Karpas-422 (cell line): ENCODE measurements at regions not wholly inside any gene's neighbourhood (a gene's known extent, or its start where the extent isn't known, plus 50 kb on each side); places are given as distances from the start of the nearest gene placed in this dataset.
"Not testable (repeated sequence)": the region's sequence is repeated elsewhere in the genome, so short reads cannot be mapped to it uniquely, and the experiment has no call there.

Experiments used
- DNase-seq: peaks from one replicate; pipeline ENCODE4 v3.0.0-alpha.2; 2015
- H2AFZ ChIP-seq: fragments of 200-600 bp; sonication (generic); 2 replicates; pipeline ENCODE4 v1.6.1; 2014; ENCODE audit warnings: antibody characterized with exemption, low read length, mixed read lengths
- H3K27ac ChIP-seq: fragments of 200-600 bp; sonication (generic); 2 replicates; pipeline ENCODE4 v1.5.1; 2014; ENCODE audit warnings: mild to moderate bottlenecking, low read length, moderate library complexity
- H3K27me3 ChIP-seq: fragments of 200-600 bp; sonication (generic); 2 replicates; pipeline ENCODE4 v1.6.1; 2014; ENCODE audit warnings: low read length, mixed read lengths
- H3K36me3 ChIP-seq: fragments of 200-600 bp; sonication (generic); 2 replicates; pipeline ENCODE4 v1.6.1; 2014; ENCODE audit warnings: low read length, mixed read lengths; ENCODE audit not compliant: insufficient read depth
- H3K4me1 ChIP-seq: fragments of 200-600 bp; sonication (generic); 2 replicates; pipeline ENCODE4 v1.6.1; 2014; ENCODE audit warnings: mild to moderate bottlenecking, low read length, mixed read lengths
- H3K4me2 ChIP-seq: fragments of 200-600 bp; sonication (generic); 2 replicates; pipeline ENCODE4 v1.6.1; 2014; ENCODE audit warnings: low read length, low read depth, mild to moderate bottlenecking; ENCODE audit not compliant: poor library complexity, severe bottlenecking
- H3K4me3 ChIP-seq: fragments of 200-600 bp; sonication (generic); 2 replicates; pipeline ENCODE4 v1.5.1; 2014; ENCODE audit warnings: mild to moderate bottlenecking, antibody characterized with exemption, low read length, mixed read lengths
- H3K79me2 ChIP-seq: fragments of 200-600 bp; sonication (generic); 2 replicates; pipeline ENCODE4 v1.6.1; 2014; ENCODE audit warnings: mild to moderate bottlenecking, low read length, mixed read lengths
- H3K9ac ChIP-seq: fragments of 200-600 bp; sonication (generic); 2 replicates; pipeline ENCODE4 v1.6.0; 2014; ENCODE audit warnings: low read length
- H3K9me2 ChIP-seq: fragments of 200-600 bp; sonication (generic), shearing (Covaris generic); replicated peaks from 2 replicates; pipeline ENCODE4 v1.6.0; 2014; ENCODE audit warnings: mild to moderate bottlenecking, low read length, moderate library complexity; ENCODE audit not compliant: insufficient read depth
- H3K9me3 ChIP-seq: fragments of 300-700, 200-600 bp; sonication (generic); 2 replicates; pipeline ENCODE4 v1.6.1; 2014; ENCODE audit warnings: low read length, mixed read lengths
- H4K20me1 ChIP-seq: fragments of 200-600 bp; sonication (generic); 2 replicates; pipeline ENCODE4 v1.6.1; 2014; ENCODE audit warnings: mild to moderate bottlenecking, antibody characterized with exemption, low read length, low read depth; ENCODE audit not compliant: insufficient read depth

GRCh38 chr1:213333121-213333520 is 282.1 kb downstream of the RPS6KC1 start:
- Histone ChIP-seq H3K36me3 (no peaks in the 10 kb centered on the region), H2AFZ (no peak overlapping the region), H4K20me1 (no peaks in the 10 kb centered on the region), H3K4me2 (no peak overlapping the region), H3K27ac (no peak overlapping the region), H3K4me1 (no peaks in the 10 kb centered on the region), H3K9ac (no peak overlapping the region), H3K4me3 (no peak overlapping the region), H3K9me2 (no peaks in the 10 kb centered on the region), H3K9me3 (no peaks in the 10 kb centered on the region), H3K27me3 (no peaks in the 10 kb centered on the region), H3K79me2 (no peaks in the 10 kb centered on the region)
- DNase-seq, result no peak

DNA sequence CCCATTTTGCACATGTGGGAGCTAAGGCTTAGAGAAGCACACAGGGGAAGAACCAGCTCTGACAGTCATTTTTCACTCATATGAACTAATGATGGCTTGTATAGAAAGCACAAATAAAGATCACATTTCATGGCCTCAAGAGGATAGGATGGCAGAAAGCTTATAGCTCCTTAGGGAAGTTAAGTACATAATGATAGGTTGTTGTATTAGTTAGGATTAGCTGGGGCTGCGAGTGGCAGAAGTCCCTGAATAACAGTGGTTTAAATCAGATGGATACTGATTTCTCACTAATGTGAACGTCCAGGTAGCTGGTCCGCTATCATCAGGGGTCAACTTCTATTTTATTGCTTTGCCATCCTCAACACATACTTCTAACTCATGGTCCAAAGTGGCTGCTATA is 284.0 kb downstream of the RPS6KC1 start:
- H2AFZ ChIP-seq, result no peak overlapping the region
- no peak overlapping the region for H3K4me2 ChIP-seq
- no peak overlapping the region for H3K9ac ChIP-seq
- H3K4me3 ChIP-seq, result no peak overlapping the region
- no peaks in the 10 kb centered on the region for H4K20me1 ChIP-seq
- DNase-seq, result no peak
- H3K9me3 ChIP-seq, result no peaks in the 10 kb centered on the region
- no peaks in the 10 kb centered on the region for H3K79me2 ChIP-seq
- no peaks in the 10 kb centered on the region for H3K4me1 ChIP-seq
- H3K9me2 ChIP-seq, result no peaks in the 10 kb centered on the region
- no peaks in the 10 kb centered on the region for H3K27me3 ChIP-seq
- H3K36me3 ChIP-seq, result no peaks in the 10 kb centered on the region
- H3K27ac ChIP-seq, result no peak overlapping the region

DNA sequence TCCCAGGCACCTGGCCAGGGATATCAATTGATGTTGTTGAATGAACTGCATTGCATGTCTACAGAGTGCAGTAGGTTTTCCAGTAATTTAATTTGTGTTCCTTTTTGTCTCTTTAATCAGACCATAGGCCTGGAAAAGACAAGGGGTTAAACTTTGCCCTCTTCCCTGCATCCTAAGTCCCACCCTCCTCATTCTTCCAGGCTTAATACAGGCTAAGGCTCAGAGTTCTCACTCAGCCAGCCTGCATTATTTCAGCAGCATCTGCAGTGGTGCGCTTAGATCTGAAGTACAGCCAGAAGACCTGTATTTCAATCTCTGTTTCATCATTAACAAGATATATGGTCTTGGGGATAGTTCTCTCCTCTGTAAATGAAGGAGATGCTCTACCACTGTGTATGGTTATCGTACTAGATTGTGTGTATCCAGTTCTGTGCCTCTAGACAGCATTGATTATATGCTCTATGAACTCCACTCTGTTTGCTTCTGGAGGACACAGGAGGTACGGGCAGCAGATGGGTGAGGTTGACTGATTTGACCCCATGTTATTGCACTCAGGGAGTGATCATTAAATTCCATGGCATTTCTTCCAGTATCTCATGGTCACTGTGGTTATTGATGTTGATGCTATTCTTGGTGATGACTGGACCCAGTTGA is 286.1 kb downstream of the RPS6KC1 start:
- H4K20me1 ChIP-seq, result no peaks in the 10 kb centered on the region
- no peaks in the 10 kb centered on the region for H3K9me2 ChIP-seq
- H3K4me2 ChIP-seq, result no peak overlapping the region
- no peaks in the 10 kb centered on the region for H3K79me2 ChIP-seq
- H2AFZ ChIP-seq, result no peak overlapping the region
- no peak overlapping the region for H3K27ac ChIP-seq
- H3K4me3 ChIP-seq, result no peak overlapping the region
- H3K36me3 ChIP-seq, result no peaks in the 10 kb centered on the region
- no peaks in the 10 kb centered on the region for H3K27me3 ChIP-seq
- no peak for DNase-seq
- H3K9ac ChIP-seq, result no peak overlapping the region
- H3K9me3 ChIP-seq, result no peaks in the 10 kb centered on the region
- no peaks in the 10 kb centered on the region for H3K4me1 ChIP-seq

DNA sequence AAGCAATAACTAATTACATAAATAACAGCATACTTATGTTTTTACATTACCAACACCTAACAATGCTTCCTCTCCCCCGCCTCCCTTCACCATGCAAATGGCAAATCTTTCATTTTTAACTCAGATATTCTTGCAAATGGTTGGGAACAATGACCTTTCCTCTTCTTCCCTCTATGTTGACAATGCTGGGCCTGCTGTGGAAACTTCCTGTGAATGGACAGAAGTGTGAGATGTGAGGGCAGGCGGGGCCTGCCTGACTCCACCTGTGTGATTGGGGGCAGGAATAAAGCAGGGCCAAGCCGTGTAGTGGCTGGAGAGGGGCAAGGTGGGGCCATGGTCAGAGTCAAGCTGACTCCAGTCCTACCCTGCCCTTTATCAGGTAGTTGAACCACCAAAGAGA is 289.6 kb downstream of the RPS6KC1 start:
- no peak for DNase-seq
- H3K36me3 ChIP-seq, result no peaks in the 10 kb centered on the region

DNA sequence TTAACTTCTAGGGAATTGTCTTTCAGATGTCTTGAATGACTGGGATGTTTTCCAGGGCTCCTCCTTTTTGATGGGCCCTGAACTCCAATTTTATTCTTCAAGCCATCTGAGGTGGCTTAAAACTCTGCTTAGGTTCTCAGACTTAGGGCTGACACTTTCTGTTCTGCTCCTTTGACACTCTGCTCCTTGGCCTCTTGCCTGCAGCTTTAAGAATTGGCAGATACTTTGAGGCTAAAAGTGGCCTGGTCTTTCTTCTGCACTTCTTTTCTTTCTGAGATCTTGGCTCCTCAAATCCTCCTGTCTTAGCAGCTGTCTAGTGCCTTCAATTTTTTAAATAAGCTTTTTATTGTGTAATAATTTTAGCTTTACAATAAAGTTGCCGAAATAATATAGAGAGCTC is 294.6 kb downstream of the RPS6KC1 start:
- Histone ChIP-seq H3K27ac (no peak overlapping the region), H3K36me3 (no peaks in the 10 kb centered on the region), H3K79me2 (no peaks in the 10 kb centered on the region), H4K20me1 (no peaks in the 10 kb centered on the region), H3K9me2 (no peaks in the 10 kb centered on the region), H3K9me3 (no peaks in the 10 kb centered on the region), H2AFZ (no peak overlapping the region), H3K4me2 (no peak overlapping the region), H3K4me3 (no peak overlapping the region), H3K9ac (no peak overlapping the region), H3K27me3 (no peaks in the 10 kb centered on the region), H3K4me1 (no peaks in the 10 kb centered on the region)
- no peak for DNase-seq

More for the DNA sequence above, 289.6 kb downstream of the RPS6KC1 start:
- Histone ChIP-seq H3K4me1 (no peaks in the 10 kb centered on the region), H3K4me3 (no peak overlapping the region), H3K27me3 (no peaks in the 10 kb centered on the region), H3K9ac (no peak overlapping the region), H3K9me3 (no peaks in the 10 kb centered on the region), H3K4me2 (no peak overlapping the region), H4K20me1 (no peaks in the 10 kb centered on the region), H2AFZ (no peak overlapping the region), H3K79me2 (no peaks in the 10 kb centered on the region), H3K9me2 (no peaks in the 10 kb centered on the region), H3K27ac (no peak overlapping the region)

DNA sequence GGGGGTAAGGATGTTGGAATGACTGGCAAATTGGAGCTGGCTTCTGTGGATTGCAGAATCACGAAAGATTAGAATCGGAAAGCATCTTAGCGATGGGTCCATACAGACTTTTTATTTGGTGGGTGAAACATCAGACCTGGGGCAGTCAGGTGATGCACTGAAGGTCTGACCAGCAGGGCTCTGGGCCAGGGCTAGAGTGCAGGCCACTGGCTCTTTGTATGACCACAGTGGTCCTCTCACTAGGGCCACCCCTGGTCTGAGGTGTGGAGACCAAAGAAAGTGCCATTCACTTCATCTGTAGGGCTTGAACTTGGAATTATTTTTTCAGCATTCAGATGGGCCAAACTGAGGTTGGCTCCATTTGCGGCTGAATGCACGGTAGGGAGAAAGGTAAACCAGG is 306.4 kb downstream of the RPS6KC1 start:
- H3K4me3 ChIP-seq, result no peak overlapping the region

DNA sequence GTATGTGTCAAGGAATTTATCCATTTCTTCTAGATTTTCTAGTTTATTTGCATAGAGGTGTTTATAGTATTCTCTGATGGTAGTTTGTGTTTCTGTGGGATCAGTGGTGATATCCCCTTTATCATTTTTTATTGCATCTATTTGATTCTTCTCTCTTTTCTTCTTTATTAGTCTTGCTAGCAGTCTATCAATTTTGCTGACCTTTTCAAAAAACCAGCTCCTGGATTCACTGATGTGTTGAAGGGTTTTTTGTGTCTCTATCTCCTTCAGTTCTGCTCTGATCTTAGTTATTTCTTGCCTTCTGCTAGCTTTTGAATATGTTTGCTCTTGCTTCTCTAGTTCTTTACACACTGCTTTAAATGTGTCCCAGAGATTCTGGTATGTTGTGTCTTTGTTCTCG is 307.3 kb downstream of the RPS6KC1 start:
- not testable (repeated sequence) for DNase-seq, H3K9ac ChIP-seq, H3K4me2 ChIP-seq, H2AFZ ChIP-seq, H3K4me1 ChIP-seq, H3K27ac ChIP-seq, H3K4me3 ChIP-seq, H3K27me3 ChIP-seq, H4K20me1 ChIP-seq, H3K9me2 ChIP-seq, H3K9me3 ChIP-seq, H3K79me2 ChIP-seq, H3K36me3 ChIP-seq

More for the DNA sequence above, 306.4 kb downstream of the RPS6KC1 start:
- H3K79me2 ChIP-seq, result no peaks in the 10 kb centered on the region
- no peak overlapping the region for H3K9ac ChIP-seq
- no peaks in the 10 kb centered on the region for H3K9me3 ChIP-seq
- H3K9me2 ChIP-seq, result no peaks in the 10 kb centered on the region
- H3K4me2 ChIP-seq, result no peak overlapping the region
- H4K20me1 ChIP-seq, result no peaks in the 10 kb centered on the region
- DNase-seq, result no peak
- no peak overlapping the region for H3K27ac ChIP-seq
- no peaks in the 10 kb centered on the region for H3K4me1 ChIP-seq
- no peaks in the 10 kb centered on the region for H3K36me3 ChIP-seq
- no peak overlapping the region for H2AFZ ChIP-seq
- no peaks in the 10 kb centered on the region for H3K27me3 ChIP-seq

DNA sequence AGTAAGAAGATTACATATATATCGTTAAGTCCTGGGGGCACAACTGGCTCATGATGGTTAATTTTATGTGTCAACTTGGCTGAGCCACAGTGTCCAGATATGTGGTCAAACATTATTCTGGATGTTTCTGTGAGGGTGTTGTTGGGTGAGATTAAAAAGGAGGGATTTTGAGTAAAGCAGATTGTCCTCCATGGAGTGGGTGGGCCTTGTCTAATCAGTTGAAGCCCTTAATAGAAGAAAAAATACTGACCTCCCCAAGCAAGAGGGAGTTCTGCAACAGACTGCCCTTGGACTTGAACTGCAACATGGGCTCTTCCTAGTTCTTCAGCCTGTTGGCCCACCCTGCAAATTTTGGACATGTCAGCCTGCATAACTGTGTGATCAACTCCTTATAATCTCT is 311.6 kb downstream of the RPS6KC1 start:
- Histone ChIP-seq H3K36me3 (no peaks in the 10 kb centered on the region), H3K9me3 (no peaks in the 10 kb centered on the region), H4K20me1 (no peaks in the 10 kb centered on the region), H3K27me3 (no peaks in the 10 kb centered on the region), H3K4me1 (no peaks in the 10 kb centered on the region), H3K9me2 (no peaks in the 10 kb centered on the region), H3K79me2 (no peaks in the 10 kb centered on the region), H2AFZ (no peak overlapping the region), H3K9ac (no peak overlapping the region), H3K27ac (no peak overlapping the region), H3K4me3 (no peak overlapping the region), H3K4me2 (no peak overlapping the region)
- DNase-seq, result no peak
